ENCODE measurements at regions not wholly inside any gene's neighbourhood (a gene's known extent, or its start where the extent isn't known, plus 50 kb on each side); places are given as distances from the start of the nearest gene placed in this dataset.
"Not testable (repeated sequence)": the region's sequence is repeated elsewhere in the genome, so short reads cannot be mapped to it uniquely, and the experiment has no call there.

DNA sequence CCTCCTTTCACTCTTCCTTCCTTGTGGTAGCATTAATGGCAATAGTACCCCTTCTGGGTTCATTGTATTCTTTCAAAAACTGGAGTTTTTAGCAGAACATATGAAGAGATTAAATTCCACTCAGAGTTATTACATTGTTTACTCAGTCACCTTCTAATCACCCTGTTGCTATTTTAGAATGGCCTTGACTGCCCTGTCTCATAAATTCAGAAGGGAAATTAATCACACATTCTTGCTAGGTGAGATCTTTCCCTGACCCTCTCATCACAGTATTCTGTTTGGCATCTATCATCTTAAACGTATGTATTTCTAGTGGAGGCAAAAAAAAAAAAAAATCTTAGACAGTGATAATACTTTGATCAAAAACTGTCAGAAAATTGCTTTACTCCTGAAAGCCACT is 760.4 kb downstream of the ADCYAP1 start:
- ATAC-seq (no peak), DNase-seq (ENCODE audit: low spot score) (no peak)
- intact Hi-C loops (cut with DNase I): no loop called here

DNA sequence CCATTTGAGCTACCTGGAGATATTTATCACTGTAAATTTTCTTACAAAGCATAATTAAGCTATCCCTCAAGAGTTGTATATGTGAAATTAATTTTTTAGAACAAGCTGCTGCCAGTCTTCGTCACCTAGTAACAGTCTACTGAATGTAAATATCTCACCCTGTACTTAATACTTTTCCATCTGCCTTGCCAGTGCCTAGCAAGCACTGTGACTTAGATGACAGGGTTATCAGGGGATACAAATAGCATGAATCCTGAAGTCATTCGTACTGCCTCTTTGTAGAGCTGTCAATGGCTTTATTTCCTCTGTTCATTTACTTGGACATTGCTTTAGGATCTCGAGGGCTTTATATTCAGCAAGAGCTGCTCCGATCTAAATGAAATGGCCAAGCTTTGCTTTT is 763.6 kb downstream of the ADCYAP1 start:
- intact Hi-C loops (cut with DNase I): no loop called here
- DNase-seq (ENCODE audit: low spot score) (no peak), ATAC-seq (no peak)

DNA sequence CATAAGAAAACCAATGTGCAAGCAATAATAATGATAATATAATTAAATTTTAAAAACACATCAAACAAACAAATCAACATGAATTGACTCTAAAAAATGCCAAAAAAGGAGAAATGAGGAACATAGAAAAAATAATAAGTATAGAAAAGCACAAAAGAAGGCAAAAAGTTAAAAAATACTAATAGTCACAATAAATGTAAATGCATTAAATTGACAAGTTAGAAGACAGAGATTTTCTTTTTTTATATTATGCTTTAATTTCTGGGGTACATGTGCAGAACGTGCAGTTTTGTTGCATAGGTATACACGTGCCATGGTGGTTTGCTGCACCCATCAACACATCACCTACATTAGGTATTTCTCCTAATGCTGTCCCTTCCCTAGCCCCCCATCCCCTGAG is 767.0 kb downstream of the ADCYAP1 start:
- DNase-seq (ENCODE audit: low spot score); ATAC-seq; intact Hi-C loops (cut with DNase I): not testable (repeated sequence)

DNA sequence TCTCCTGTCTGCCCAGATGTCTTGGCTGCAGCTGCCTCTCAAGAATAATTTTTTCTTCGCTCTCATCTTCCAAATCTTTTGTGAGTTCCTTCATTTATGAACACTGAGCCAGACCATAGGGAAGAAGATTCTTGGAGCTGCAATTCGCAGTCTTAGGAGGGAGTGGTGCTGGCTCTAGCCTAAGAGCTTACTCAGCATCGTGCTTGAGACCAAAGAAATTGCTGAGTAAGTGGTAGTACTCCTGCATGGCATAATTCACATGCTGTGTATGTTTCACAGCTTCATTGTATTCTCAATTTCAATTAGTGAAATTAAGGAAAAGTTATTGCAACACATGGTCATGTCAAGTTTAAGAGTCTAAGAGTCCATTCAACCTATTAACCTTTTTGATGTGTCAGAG is 771.7 kb downstream of the ADCYAP1 start:
- intact Hi-C loops (cut with DNase I): no loop called here
- ATAC-seq: no peak

DNA sequence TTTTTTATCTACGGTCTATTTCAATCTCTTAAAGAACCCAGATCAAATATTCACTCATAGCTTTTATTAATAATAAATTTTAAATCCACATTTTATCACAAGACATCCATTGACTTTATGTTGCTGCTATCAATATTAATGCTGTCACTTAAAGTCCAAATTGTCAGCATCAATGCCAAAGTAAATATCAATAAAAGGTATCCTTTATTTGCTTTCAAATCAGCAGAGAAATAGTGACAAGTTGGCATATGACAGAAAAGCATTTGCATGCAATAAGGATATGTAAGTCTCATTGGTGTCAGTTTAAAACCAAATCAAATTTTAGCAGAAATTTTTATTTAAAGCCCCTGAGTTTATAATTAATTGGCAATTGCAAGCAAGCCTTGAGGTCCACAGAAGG is 775.4 kb downstream of the ADCYAP1 start:
- intact Hi-C loops (cut with DNase I): no loop called here
- DNase-seq (ENCODE audit: low spot score) (no peak), ATAC-seq (no peak)

More for the DNA sequence above, 771.7 kb downstream of the ADCYAP1 start:
- no peak for DNase-seq (ENCODE audit: low spot score)

DNA sequence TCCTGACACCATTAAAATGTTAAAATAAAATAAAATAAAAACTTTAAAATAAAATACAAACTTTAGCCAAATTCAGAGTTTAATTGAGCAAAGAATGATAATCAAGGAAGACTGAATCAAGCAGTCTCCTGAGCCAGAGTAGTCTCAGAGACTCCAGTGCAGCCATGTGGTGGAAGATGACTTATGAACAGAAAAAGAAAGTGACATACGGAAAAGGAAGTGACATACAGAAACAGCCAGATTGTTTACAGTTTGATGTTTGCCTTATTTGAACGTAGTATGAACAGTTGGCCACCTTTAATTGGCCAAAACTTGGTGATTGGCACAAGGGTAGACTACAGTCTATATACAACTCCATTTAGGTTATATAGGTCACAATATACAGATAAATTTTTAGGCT is 787.2 kb downstream of the ADCYAP1 start:
- ATAC-seq (no peak), DNase-seq (ENCODE audit: low spot score) (no peak)
- intact Hi-C loops (cut with DNase I): no loop called here

GRCh38 chr18:1708006-1708405 is 803.3 kb downstream of the ADCYAP1 start:
- no peak for ATAC-seq
- intact Hi-C loops (cut with DNase I): no loop called here
- DNase-seq (ENCODE audit: low spot score): no peak

DNA sequence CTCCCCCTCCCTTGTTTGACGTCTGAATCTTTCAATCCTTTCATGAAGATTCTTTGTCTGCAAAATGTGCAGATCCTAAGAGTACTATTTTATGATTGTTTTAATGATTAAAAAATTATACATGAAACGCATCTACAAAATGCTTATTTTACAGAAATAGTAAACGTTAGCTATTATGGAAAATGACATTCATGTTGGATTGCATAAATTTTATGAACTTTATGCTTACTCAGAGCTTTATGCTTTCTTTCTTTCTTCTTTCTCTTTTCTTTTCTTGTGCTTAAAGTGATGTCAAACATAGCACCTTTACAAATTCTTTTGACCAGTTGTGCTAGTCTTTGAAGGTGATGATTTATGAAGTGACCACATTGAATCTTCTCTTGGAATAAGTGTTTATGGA is 805.4 kb downstream of the ADCYAP1 start:
- no peak for ATAC-seq
- DNase-seq (ENCODE audit: low spot score): no peak
- intact Hi-C loops (cut with DNase I): no loop called here

DNA sequence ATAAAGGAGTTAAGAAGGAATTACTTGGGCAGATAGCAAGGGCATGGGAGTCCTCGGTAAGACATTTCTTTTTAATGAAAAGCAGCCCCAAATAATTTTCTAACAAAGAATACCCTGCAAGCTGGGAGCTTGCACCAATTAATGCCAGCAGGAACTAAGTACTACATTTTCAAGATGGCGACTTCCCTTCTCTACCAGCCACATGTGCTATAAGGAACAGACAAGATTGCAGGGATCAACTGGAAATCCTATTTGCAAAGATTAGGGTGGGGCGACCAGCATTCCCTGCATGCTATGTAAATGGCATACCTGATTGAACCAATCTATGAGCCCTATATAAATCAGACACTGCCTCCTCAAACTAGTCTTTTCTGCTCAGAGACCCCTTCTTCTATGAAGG is 827.5 kb downstream of the ADCYAP1 start:
- DNase-seq (ENCODE audit: low spot score): no peak
- intact Hi-C loops (cut with DNase I): no loop called here

DNA sequence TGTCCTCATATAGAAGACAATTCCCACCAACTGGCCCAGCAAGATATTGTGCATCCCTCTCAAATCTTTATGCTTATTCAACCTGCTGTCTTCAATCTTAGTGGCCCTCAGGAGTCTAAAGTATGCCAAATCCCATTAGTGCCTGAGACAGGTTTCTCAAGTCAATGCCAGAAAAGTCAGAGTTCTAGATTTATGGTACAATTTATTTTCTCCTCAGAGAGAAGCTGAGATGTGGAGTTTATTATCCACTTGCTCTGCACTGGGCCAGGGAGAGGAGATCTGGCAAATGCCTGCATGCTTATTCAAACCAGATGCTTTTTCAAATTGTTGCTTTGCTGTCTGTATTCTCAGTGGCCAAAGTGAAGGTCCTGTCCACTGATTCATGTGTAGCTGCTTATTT is 825.2 kb downstream of the METTL4 start:
- intact Hi-C loops (cut with DNase I): no loop called here
- DNase-seq (ENCODE audit: low spot score) (no peak), ATAC-seq (no peak)

More for the DNA sequence above, 827.5 kb downstream of the ADCYAP1 start:
- ATAC-seq: no peak

DNA sequence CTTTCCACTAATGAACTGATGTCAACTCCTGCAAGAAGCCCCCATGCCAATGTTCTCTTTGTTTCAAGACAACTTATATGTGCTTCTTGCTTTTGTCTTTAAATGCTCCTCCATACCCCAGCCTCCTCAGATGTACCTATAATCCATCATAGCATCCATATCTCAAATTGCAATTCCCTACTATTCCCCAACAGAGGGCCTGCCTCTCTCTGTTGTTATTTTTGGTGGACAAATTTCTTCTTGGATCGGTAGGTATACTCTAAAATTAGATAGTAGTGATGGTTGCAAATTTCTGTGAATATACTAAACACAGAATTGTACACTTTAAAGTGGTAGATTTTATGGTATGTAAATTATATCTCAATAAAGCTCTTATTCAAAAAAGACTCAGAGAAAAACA is 820.1 kb downstream of the METTL4 start:
- no peak for ATAC-seq
- intact Hi-C loops (cut with DNase I): no loop called here
- no peak for DNase-seq (ENCODE audit: low spot score)

GRCh38 chr18:1760901-1761300 is 810.4 kb downstream of the METTL4 start:
- intact Hi-C loops (cut with DNase I): no loop called here
- no peak for ATAC-seq
- no peak for DNase-seq (ENCODE audit: low spot score)

- intact Hi-C loops (cut with DNase I): no loop called here
- ATAC-seq: no peak
- no peak for DNase-seq (ENCODE audit: low spot score)
Measured at GRCh38 chr18:1774261-1774660, 797.0 kb downstream of the METTL4 start.

DNA sequence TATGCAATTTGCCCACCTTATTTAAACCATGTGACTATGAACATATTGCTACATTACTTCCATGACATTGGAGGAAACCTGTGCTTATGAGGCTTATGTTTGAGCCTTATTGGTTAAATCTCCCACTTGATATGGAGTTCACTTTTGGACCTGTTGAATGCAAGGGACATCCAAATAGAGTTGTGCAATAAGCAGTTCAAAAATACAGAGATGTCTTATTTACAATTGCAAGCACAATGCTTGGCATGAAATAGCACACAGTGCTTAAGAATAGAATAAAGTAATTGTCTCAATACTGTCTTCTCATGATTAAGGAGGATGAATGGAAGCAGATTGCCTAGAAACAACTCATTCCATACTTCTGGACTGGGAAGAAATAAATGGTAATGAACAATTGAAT is 793.5 kb downstream of the METTL4 start:
- intact Hi-C loops (cut with DNase I): no loop called here
- no peak for ATAC-seq
- DNase-seq (ENCODE audit: low spot score): no peak

- DNase-seq (ENCODE audit: low spot score): no peak
- no peak for ATAC-seq
- intact Hi-C loops (cut with DNase I): no loop called here
Measured at GRCh38 chr18:1778496-1779178, 792.7 kb downstream of the METTL4 start.

DNA sequence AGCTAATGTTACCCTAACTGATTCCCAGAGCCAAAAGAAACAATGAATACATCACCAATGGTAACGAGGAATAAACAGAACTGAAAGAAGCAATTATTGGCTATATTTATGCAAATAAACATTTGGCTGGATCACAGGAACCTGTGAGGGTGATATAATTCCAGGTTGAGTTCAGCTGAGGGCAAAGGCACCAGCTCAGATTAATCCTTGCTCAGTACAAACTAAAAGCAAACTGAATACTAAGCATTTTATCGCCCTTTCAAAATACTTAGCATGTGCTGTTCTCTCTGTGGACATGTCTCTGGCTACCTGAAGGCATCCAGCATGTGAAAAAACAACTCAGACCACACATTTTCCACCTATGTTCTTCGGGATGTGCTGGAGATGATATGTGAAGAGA is 791.7 kb downstream of the METTL4 start:
- ATAC-seq (no peak), DNase-seq (ENCODE audit: low spot score) (no peak)
- intact Hi-C loops (cut with DNase I): no loop called here

GRCh38 chr18:1784113-1784512 is 787.2 kb downstream of the METTL4 start:
- ATAC-seq (no peak), DNase-seq (ENCODE audit: low spot score) (no peak)
- intact Hi-C loops (cut with DNase I): no loop called here

DNA sequence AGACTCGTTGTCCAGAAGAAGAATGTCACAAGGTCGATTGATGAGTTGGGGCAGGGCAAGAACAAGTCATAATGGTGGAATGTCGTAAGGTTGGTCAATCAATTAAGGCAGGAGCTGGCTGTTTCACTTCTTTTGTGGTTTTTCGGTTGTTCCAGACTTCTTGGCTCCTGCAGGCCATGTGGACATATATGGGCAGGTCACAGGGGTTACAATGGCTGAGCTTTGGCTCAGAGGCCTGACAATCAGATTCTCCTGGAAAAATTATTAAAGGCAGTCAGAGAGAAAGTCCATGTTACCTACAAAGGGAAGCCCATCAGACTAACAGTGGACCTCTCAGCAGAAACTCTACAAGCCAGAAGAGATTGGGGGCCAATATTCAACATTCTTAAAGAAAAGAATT is 785.3 kb downstream of the METTL4 start:
- not testable (repeated sequence) for DNase-seq (ENCODE audit: low spot score); ATAC-seq

DNA sequence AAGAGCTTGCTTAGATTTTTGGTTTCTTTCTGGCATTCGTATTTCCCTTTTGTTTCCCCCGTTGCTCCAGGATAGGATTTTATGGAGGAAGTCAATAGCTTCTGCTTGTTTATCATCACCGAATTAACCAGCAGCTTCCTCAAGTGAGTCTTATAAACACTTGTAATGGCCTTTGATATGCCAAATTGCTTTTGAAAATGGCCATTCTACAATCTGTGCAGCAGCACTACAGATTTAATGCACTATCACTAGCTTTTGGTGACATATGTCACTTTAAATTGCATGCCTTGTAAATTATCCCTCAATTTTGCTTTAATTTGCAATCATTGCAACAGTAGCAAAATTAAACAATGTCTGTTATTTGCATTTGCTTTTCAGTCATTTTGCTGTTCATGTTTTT is 774.7 kb downstream of the METTL4 start:
- intact Hi-C loops (cut with DNase I): no loop called here
- no peak for ATAC-seq
- no peak for DNase-seq (ENCODE audit: low spot score)

More for the DNA sequence above, 785.3 kb downstream of the METTL4 start:
- intact Hi-C loops (cut with DNase I): not testable (repeated sequence)

DNA sequence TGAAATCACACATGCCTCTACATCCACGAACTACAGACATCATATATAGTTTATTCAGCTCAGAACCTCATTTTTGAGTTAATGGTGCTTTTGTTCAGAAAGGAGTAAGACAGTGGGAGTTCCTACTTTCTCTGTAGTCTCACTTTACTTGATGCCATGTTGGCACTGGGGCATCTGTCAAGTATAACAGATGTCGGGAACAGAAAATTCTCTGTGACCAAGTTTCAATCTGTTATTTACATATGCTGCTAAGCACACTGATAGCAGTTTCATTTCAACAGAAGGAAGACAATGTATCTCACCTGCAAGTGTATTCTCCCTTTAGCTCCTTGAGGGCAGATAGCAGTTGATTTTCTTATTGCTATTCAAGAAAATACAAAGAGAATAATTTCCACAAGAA is 774.1 kb downstream of the METTL4 start:
- intact Hi-C loops (cut with DNase I): no loop called here
- DNase-seq (ENCODE audit: low spot score) (no peak), ATAC-seq (no peak)

DNA sequence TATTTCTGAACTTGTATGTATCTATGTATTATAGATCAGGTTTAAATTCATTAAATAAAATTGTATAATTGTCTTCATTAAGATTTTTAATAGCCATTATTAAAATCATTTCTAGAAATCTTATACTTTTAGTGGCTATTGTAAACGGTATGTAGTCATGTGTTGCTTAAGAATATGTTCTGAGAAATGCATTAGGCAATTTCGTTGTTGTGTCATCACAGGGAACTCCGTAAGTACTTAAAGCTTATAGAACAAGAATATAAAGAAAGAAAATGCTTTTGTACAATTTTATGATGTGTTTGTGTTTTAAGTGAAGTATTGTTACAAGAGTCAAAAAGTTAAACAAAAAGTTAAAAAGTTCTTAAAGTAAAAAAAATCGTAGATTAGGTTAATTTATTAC is 765.8 kb downstream of the METTL4 start:
- intact Hi-C loops (cut with DNase I): no loop called here
- DNase-seq (ENCODE audit: low spot score) (no peak), ATAC-seq (no peak)
